Small intestine (tissue), 7 donors: ENCODE measurements at regions not wholly inside any gene's neighbourhood (a gene's known extent, or its start where the extent isn't known, plus 50 kb on each side); places are given as distances from the start of the nearest gene placed in this dataset.
"Not testable (repeated sequence)": the region's sequence is repeated elsewhere in the genome, so short reads cannot be mapped to it uniquely, and the experiment has no call there.

Experiments used
- DNase-seq, 2 donors: peaks; one replicate each; pipeline versions ENCODE4 v3.0.0 to v3.0.0-alpha.2; 2013
- FAIRE-seq: peaks from 2 replicates; lab custom pipeline; 2012; peaks lifted over from hg19 to GRCh38; lab: Jason Lieb, UNC
- H3K27ac ChIP-seq, 3 donors: one replicate each; pipeline ENCODE4 v1.5.1; 2013; ENCODE audit warnings: low read length in 2 of 3, mild to moderate bottlenecking in 2 of 3, control low read depth in 1 of 3, inconsistent platforms in 1 of 3, low read depth in 1 of 3, moderate library complexity in 1 of 3
- H3K27me3 ChIP-seq, 3 donors: one replicate each; pipeline ENCODE4 v1.6.1; 2013; ENCODE audit warnings: low read length in 3 of 3, inconsistent platforms in 1 of 3; ENCODE audit not compliant: control insufficient read depth in 3 of 3, insufficient read depth in 3 of 3
- H3K36me3 ChIP-seq, 3 donors: one replicate each; pipeline ENCODE4 v1.6.1; 2013; ENCODE audit warnings: low read length in 3 of 3, inconsistent platforms in 1 of 3, low read depth in 1 of 3, mild to moderate bottlenecking in 1 of 3, moderate library complexity in 1 of 3; ENCODE audit not compliant: control insufficient read depth in 3 of 3, insufficient read depth in 2 of 3
- H3K4me1 ChIP-seq, 3 donors: one replicate each; pipeline ENCODE4 v1.6.1; 2013; ENCODE audit warnings: low read length in 2 of 3, inconsistent platforms in 1 of 3, low read depth in 1 of 3, mild to moderate bottlenecking in 1 of 3, moderate library complexity in 1 of 3; ENCODE audit not compliant: control insufficient read depth in 3 of 3, insufficient read depth in 2 of 3
- H3K4me3 ChIP-seq, 3 donors: one replicate each; pipeline ENCODE4 v1.5.1; 2013; ENCODE audit warnings: low read length in 3 of 3, control low read depth in 1 of 3, inconsistent platforms in 1 of 3, low read depth in 1 of 3, mild to moderate bottlenecking in 1 of 3, moderate library complexity in 1 of 3
- H3K9me3 ChIP-seq, 2 donors: one replicate each; pipeline ENCODE4 v1.6.1; 2013; ENCODE audit warnings: low read depth in 1 of 2, low read length in 1 of 2; ENCODE audit not compliant: control insufficient read depth in 2 of 2, insufficient read depth in 1 of 2
- whole genome bisulfite sequencing, 3 donors: extraction: QIAGEN DNeasy Blood & Tissue Kit; methylation state at CpG; one replicate each; pipeline ENCODE4 v1.1.7; 2013; 5-methylcytosine and 5-hydroxymethylcytosine counted together
- donor health status: healthy with polysubstance abuse.
- donor health status: control.
- donor health status: control.
- donor health status: Bipolar disorder and iron deficiency.
- donor health status: healthy.

- Histone ChIP-seq H3K4me3 (no peak overlapping the region), H3K36me3 (no peaks in the 10 kb centered on the region), H3K9me3 (peaks cover 0 to 10% of the 10 kb centered on the region in 2 donors), H3K4me1 (peaks cover 0 to 8% (median 0%) of the 10 kb centered on the region in 3 donors), H3K27me3 (no peaks in the 10 kb centered on the region), H3K27ac (no peak overlapping the region)
- peak in 1 of 2 donors; percentile 15 for DNase-seq
- no peak for FAIRE-seq
- 89 to 99% (median 95%) methylated on average over 2 of the region's 2 CpGs for WGBS, 3 donors
Observed at GRCh38 chr1:185652348-185652747, 81.8 kb upstream of the HMCN1 start.

- Histone ChIP-seq H3K27ac (peak overlapping the region in 1 of 3 donors; percentile 30), H3K9me3 (peaks cover 0 to 10% of the 10 kb centered on the region in 2 donors), H3K4me1 (peaks cover 0 to 13% (median 0%) of the 10 kb centered on the region in 3 donors), H3K27me3 (no peaks in the 10 kb centered on the region), H3K36me3 (no peaks in the 10 kb centered on the region), H3K4me3 (no peak overlapping the region)
- peak; percentile 70 to 71 for DNase-seq
- 19 to 62% (median 52%) methylated on average over 3 of the region's 3 CpGs for WGBS, 3 donors
- FAIRE-seq, result no peak
Observed at GRCh38 chr1:185650602-185651230, 83.5 kb upstream of the HMCN1 start.

GRCh38 chr1:185648858-185649589, 85.2 kb upstream of the HMCN1 start:
- WGBS, 3 donors, result 97% methylated on average over 36 to 38 of the region's 38 CpGs
- Histone ChIP-seq H3K9me3 (peaks cover 2 to 14% of the 10 kb centered on the region in 2 donors), H3K4me1 (peaks cover 0 to 18% (median 0%) of the 10 kb centered on the region in 3 donors), H3K27me3 (no peaks in the 10 kb centered on the region), H3K36me3 (no peaks in the 10 kb centered on the region), H3K4me3 (no peak overlapping the region), H3K27ac (no peak overlapping the region)
- DNase-seq, result no peak
- no peak for FAIRE-seq

GRCh38 chr1:185647597-185648267, 86.5 kb upstream of the HMCN1 start:
- FAIRE-seq, H3K27me3 ChIP-seq, H3K36me3 ChIP-seq, H3K4me3 ChIP-seq: not testable (repeated sequence)
- peaks cover 0 to 18% (median 0%) of the 10 kb centered on the region in 3 donors for H3K4me1 ChIP-seq
- H3K27ac ChIP-seq, result peak overlapping the region in 1 of 3 donors; percentile 71
- H3K9me3 ChIP-seq, result peaks cover 2 to 14% of the 10 kb centered on the region in 2 donors
- WGBS, 3 donors, result 81 to 84% (median 83%) methylated on average over 12 of the region's 12 CpGs
- peak in 1 of 2 donors; percentile 28 for DNase-seq

GRCh38 chr1:185646202-185646683, 87.9 kb upstream of the HMCN1 start:
- peaks cover 0 to 18% (median 0%) of the 10 kb centered on the region in 3 donors for H3K4me1 ChIP-seq
- H3K9me3 ChIP-seq, result peaks cover 2 to 12% of the 10 kb centered on the region in 2 donors
- DNase-seq, result peak; percentile 93 to 97
- no peak for FAIRE-seq
- no peak overlapping the region for H3K4me3 ChIP-seq
- H3K36me3 ChIP-seq, result no peaks in the 10 kb centered on the region
- H3K27ac ChIP-seq, result peak overlapping the region in 1 of 3 donors; percentile 71
- WGBS, 3 donors, result 7 to 18% (median 15%) methylated on average over 3 of the region's 3 CpGs
- H3K27me3 ChIP-seq, result no peaks in the 10 kb centered on the region

- Histone ChIP-seq H3K27me3 (no peaks in the 10 kb centered on the region), H3K4me1 (peaks cover 0 to 18% (median 0%) of the 10 kb centered on the region in 3 donors), H3K9me3 (peaks cover 2 to 12% of the 10 kb centered on the region in 2 donors), H3K36me3 (no peaks in the 10 kb centered on the region), H3K4me3 (no peak overlapping the region), H3K27ac (peak overlapping the region in 1 of 3 donors; percentile 57)
- FAIRE-seq, result no peak
- peak in 1 of 2 donors; percentile 14 for DNase-seq
- WGBS, 3 donors, result 54 to 72% (median 69%) methylated on average over 1 of the region's 1 CpG
Observed at GRCh38 chr1:185645686-185646085, 88.5 kb upstream of the HMCN1 start.

GRCh38 chr1:185645162-185645640, 89.0 kb upstream of the HMCN1 start:
- FAIRE-seq (no peak), DNase-seq (no peak)
- 93 to 98% (median 97%) methylated on average over 2 of the region's 2 CpGs for WGBS, 3 donors

GRCh38 chr1:185644531-185644930, 89.7 kb upstream of the HMCN1 start:
- Histone ChIP-seq H3K4me1 (peaks cover 0 to 18% (median 0%) of the 10 kb centered on the region in 3 donors), H3K36me3 (no peaks in the 10 kb centered on the region), H3K27me3 (no peaks in the 10 kb centered on the region), H3K9me3 (peaks cover 2 to 9% of the 10 kb centered on the region in 2 donors), H3K4me3 (no peak overlapping the region), H3K27ac (no peak overlapping the region)
- DNase-seq (no peak), FAIRE-seq (no peak)
- WGBS, 3 donors, result 76 to 87% (median 82%) methylated on average over 1 of the region's 1 CpG

More at GRCh38 chr1:185645162-185645640, 89.0 kb upstream of the HMCN1 start:
- no peaks in the 10 kb centered on the region for H3K36me3 ChIP-seq
- H3K4me1 ChIP-seq, result peaks cover 0 to 18% (median 0%) of the 10 kb centered on the region in 3 donors
- no peaks in the 10 kb centered on the region for H3K27me3 ChIP-seq
- no peak overlapping the region for H3K4me3 ChIP-seq
- H3K27ac ChIP-seq, result peak overlapping the region in 1 of 3 donors; percentile 57
- H3K9me3 ChIP-seq, result peaks cover 2 to 12% of the 10 kb centered on the region in 2 donors
